Endothelial cell of umbilical vein (primary cell): ENCODE measurements at regions not wholly inside any gene's neighbourhood (a gene's known extent, or its start where the extent isn't known, plus 50 kb on each side); places are given as distances from the start of the nearest gene placed in this dataset.

Experiments
- BruUV-seq: library from RNA; stranded (reverse); fragments of 400-500 nt; replicated peaks from 2 replicates; lab custom pipeline; 2021; lab: Mats Ljungman, UMichigan
- CTCF ChIA-PET: fragments of 300-600, 350-600 bp; sonication (Branson Sonifier 250); formaldehyde crosslinking; loops from one replicate; lab custom pipeline; 2021; ENCODE audit warnings: antibody characterized with exemption, inconsistent platforms; lab: Charles Lee
- POLR2A ChIA-PET: fragments of 300-600, 350-600 bp; sonication (Branson Sonifier 250); formaldehyde crosslinking; loops from one replicate; lab custom pipeline; 2021; ENCODE audit warnings: antibody characterized with exemption, inconsistent platforms; lab: Charles Lee
- DNase-seq: peaks from one replicate; pipeline ENCODE4 v3.0.0-alpha.2; 2011; ENCODE audit warnings: low read depth, low spot score
- FAIRE-seq: peaks from 2 replicates; lab custom pipeline; 2011; peaks lifted over from hg19 to GRCh38; lab: Jason Lieb, UNC
- H2AFZ ChIP-seq: 2 replicates; pipeline ENCODE4 v1.6.0; 2012; ENCODE audit warnings: low read depth, low read length, control low read depth, inconsistent platforms
- H3K27ac ChIP-seq: 2 replicates; pipeline ENCODE4 v1.5.1; 2011; ENCODE audit warnings: low read depth, mild to moderate bottlenecking, control low read depth, low read length, moderate library complexity; ENCODE audit not compliant: insufficient read depth
- H3K27me3 ChIP-seq, 2 experiments: 2 replicates each; pipeline versions ENCODE4 v1.6.0 to v1.6.1; 2011; ENCODE audit warnings: low read length in 2 of 2, mixed read lengths in 1 of 2; ENCODE audit not compliant: control insufficient read depth in 2 of 2, insufficient read depth in 2 of 2
- H3K36me3 ChIP-seq, 2 experiments: 2 replicates in 1 of 2; 3 replicates in 1 of 2; pipeline ENCODE4 v1.5.1; 2011; ENCODE audit warnings: low read length in 2 of 2, mild to moderate bottlenecking in 1 of 2, moderate library complexity in 1 of 2; ENCODE audit not compliant: control insufficient read depth in 2 of 2, insufficient read depth in 2 of 2; ENCODE audit errors: extremely low read depth in 1 of 2
- H3K4me1 ChIP-seq: 3 replicates; pipeline ENCODE4 v1.5.1; 2011; ENCODE audit warnings: mild to moderate bottlenecking, low read length; ENCODE audit not compliant: control insufficient read depth, insufficient read depth; ENCODE audit errors: extremely low read depth
- H3K4me2 ChIP-seq: 2 replicates; pipeline ENCODE4 v1.6.1; 2011; ENCODE audit warnings: low read length, control low read depth, mixed read lengths; ENCODE audit not compliant: insufficient read depth
- H3K4me3 ChIP-seq, 3 experiments: fragments of 200-600 bp in 1 of 3; sonication (generic), shearing (Covaris generic) in 1 of 3; replicated peaks in 1 of 3; 2 replicates each; pipeline ENCODE4 v1.5.1; 2011 to 2016; ENCODE audit warnings: control low read depth in 3 of 3, low read length in 3 of 3, mild to moderate bottlenecking in 2 of 3, inconsistent platforms in 1 of 3, low read depth in 1 of 3, moderate library complexity in 1 of 3; ENCODE audit not compliant: insufficient read depth in 1 of 3
- H3K79me2 ChIP-seq: 2 replicates; pipeline ENCODE4 v1.6.0; 2012; ENCODE audit warnings: low read length, inconsistent platforms; ENCODE audit not compliant: control insufficient read depth, insufficient read depth
- H3K9ac ChIP-seq: replicated peaks from 2 replicates; pipeline ENCODE3; 2011; ENCODE audit warnings: low read length, control low read depth; ENCODE audit not compliant: insufficient read depth; ENCODE audit errors: extremely low read depth
- H3K9me1 ChIP-seq: replicated peaks from 3 replicates; pipeline ENCODE4 v1.6.0; 2011; ENCODE audit warnings: mild to moderate bottlenecking, low read length; ENCODE audit not compliant: control insufficient read depth, insufficient read depth; ENCODE audit errors: extremely low read depth
- H3K9me3 ChIP-seq: replicated peaks from 2 replicates; pipeline ENCODE4 v1.5.1; 2012; ENCODE audit warnings: low read length, inconsistent platforms; ENCODE audit not compliant: control insufficient read depth, insufficient read depth
- H4K20me1 ChIP-seq: replicated peaks from 2 replicates; pipeline ENCODE3; 2011; ENCODE audit warnings: mild to moderate bottlenecking, low read length; ENCODE audit not compliant: control insufficient read depth, insufficient read depth; ENCODE audit errors: extremely low read depth
- CTCF ChIP-seq, 2 donors: IDR thresholded peaks; 1 replicate in 1 of 2; 2 replicates in 1 of 2; pipeline ENCODE4 v1.5.1; 2011; ENCODE audit warnings: low read length in 2 of 2, mild to moderate bottlenecking in 2 of 2, moderate library complexity in 2 of 2, control low read depth in 1 of 2, inconsistent platforms in 1 of 2, low read depth in 1 of 2; ENCODE audit not compliant: insufficient read depth in 1 of 2; ENCODE audit errors: extremely low read depth in 1 of 2
- EZH2 ChIP-seq: IDR thresholded peaks from 2 replicates; pipeline ENCODE4 v1.6.1; 2012; ENCODE audit warnings: borderline replicate concordance, low read depth, mild to moderate bottlenecking, moderate library complexity, low read length, inconsistent platforms; ENCODE audit not compliant: severe bottlenecking
- FOS ChIP-seq: IDR thresholded peaks from 2 replicates; pipeline ENCODE4 v1.6.1; 2011; ENCODE audit warnings: mild to moderate bottlenecking, low read length, moderate library complexity, borderline replicate concordance; ENCODE audit not compliant: insufficient read depth
- GATA2 ChIP-seq: IDR thresholded peaks from 2 replicates; pipeline ENCODE4 v1.7.0; 2011; ENCODE audit warnings: low read depth, mild to moderate bottlenecking, moderate library complexity, mixed read lengths, low read length; ENCODE audit not compliant: insufficient read length, insufficient read depth
- JUN ChIP-seq: IDR thresholded peaks from 2 replicates; pipeline ENCODE4 v1.6.1; 2011; ENCODE audit warnings: borderline replicate concordance, low read depth; ENCODE audit not compliant: insufficient read length, insufficient read depth
- MAX ChIP-seq: IDR thresholded peaks from 2 replicates; pipeline ENCODE4 v1.6.1; 2011; ENCODE audit not compliant: insufficient read depth, insufficient read length
- MYC ChIP-seq: IDR thresholded peaks from one replicate; pipeline ENCODE4 v1.6.1; 2011; ENCODE audit warnings: mild to moderate bottlenecking, low read depth, low read length
- POLR2A ChIP-seq: IDR thresholded peaks from 2 replicates; pipeline ENCODE4 v1.6.1; 2012; ENCODE audit warnings: low read depth, mild to moderate bottlenecking, control low read depth, low read length
- POLR2AphosphoS5 ChIP-seq: IDR thresholded peaks from 2 replicates; pipeline ENCODE4 v1.6.1; 2012; ENCODE audit warnings: low read depth, mild to moderate bottlenecking, control low read depth, low read length, moderate library complexity; ENCODE audit not compliant: insufficient read depth
- dilution Hi-C: fragments of 300-500 bp; cut with MboI; formaldehyde crosslinking; loops from one replicate; pipeline ENCODE4 v1.15.0; 2019; ENCODE audit warnings: low sequenced_read_pairs; ENCODE audit not compliant: extremely low pct_ligation_motif_present
- intact Hi-C: fragments of 100-400 bp; cut with micrococcal nuclease; formaldehyde crosslinking; loops from one replicate; pipeline ENCODE4 v1.10.0; 2022

GRCh38 chr6:2517855-2518473 lies 232.8 kb downstream of the MYLK4 start:
- intact Hi-C loops = no loop called here
- POLR2A ChIA-PET = no interaction called here
- H3K9ac ChIP-seq = no peak overlapping the region
- dilution Hi-C loops = no loop called here
- H3K27me3 ChIP-seq = no peaks in the 10 kb centered on the region
- no peaks in the 10 kb centered on the region for H4K20me1 ChIP-seq
- H3K4me2 ChIP-seq = no peak overlapping the region
- DNase-seq (no peak), FAIRE-seq (no peak)
- peaks cover 9% of the 10 kb centered on the region for H3K4me1 ChIP-seq
- H2AFZ ChIP-seq = no peak overlapping the region
- H3K4me3 ChIP-seq = no peak overlapping the region
- H3K9me1 ChIP-seq = no peaks in the 10 kb centered on the region
- no peaks in the 10 kb centered on the region for H3K9me3 ChIP-seq
- TF ChIP-seq FOS (no peak), POLR2A (no peak), GATA2 (no peak), EZH2 (no peak), JUN (no peak), MAX (no peak), MYC (no peak)
- no peak overlapping the region for H3K27ac ChIP-seq
- no peaks in the 10 kb centered on the region for H3K36me3 ChIP-seq
- H3K79me2 ChIP-seq = no peaks in the 10 kb centered on the region
- CTCF ChIA-PET = no interaction called here
- BruUV-seq = no TSS peak

- no peaks in the 10 kb centered on the region for H3K9me3 ChIP-seq
- H3K27ac ChIP-seq = no peak overlapping the region
- H3K36me3 ChIP-seq = no peaks in the 10 kb centered on the region
- no TSS peak for BruUV-seq
- TF ChIP-seq MYC (no peak), CTCF (IDR thresholded peaks at IDR 0.05; ENCODE audit: extremely low read depth in 1 of 2, insufficient read depth in 1 of 2, low read depth in 1 of 2, low read length in 2 of 2) (no peak), JUN (no peak), POLR2A (no peak), MAX (no peak), FOS (no peak), POLR2AphosphoS5 (no peak), GATA2 (no peak), EZH2 (no peak)
- no peak overlapping the region for H3K4me3 ChIP-seq
- FAIRE-seq = no peak
- H4K20me1 ChIP-seq = no peaks in the 10 kb centered on the region
- no peaks in the 10 kb centered on the region for H3K9me1 ChIP-seq
- ChIA-PET CTCF (no interaction called here), POLR2A (no interaction called here)
- no peak overlapping the region for H3K9ac ChIP-seq
- H3K79me2 ChIP-seq = no peaks in the 10 kb centered on the region
- H3K4me1 ChIP-seq = peaks cover 6% of the 10 kb centered on the region
- no peak overlapping the region for H3K4me2 ChIP-seq
- dilution Hi-C loops (no loop called here), intact Hi-C loops (no loop called here)
- H3K27me3 ChIP-seq = no peaks in the 10 kb centered on the region
- no peak for DNase-seq
- H2AFZ ChIP-seq = no peak overlapping the region
Observed at GRCh38 chr6:2517401-2517800, 233.3 kb downstream of the MYLK4 start.
